ENCODE measurements at regions not wholly inside any gene's neighbourhood (a gene's known extent, or its start where the extent isn't known, plus 50 kb on each side); places are given as distances from the start of the nearest gene placed in this dataset.

- no peak for TF ChIP-seq EZH2 (IDR thresholded peaks at IDR 0.05; ENCODE audit: insufficient read depth, low read length)
- TF ChIP-seq CTCF (IDR thresholded peaks at IDR 0.05; ENCODE audit: insufficient read depth, low read depth, low read length) = no peak
Measured at GRCh38 chr18:44048435-44048834, 632.3 kb upstream of the SETBP1 start.
